Keratinocyte (primary cell): ENCODE measurements at regions not wholly inside any gene's neighbourhood (a gene's known extent, or its start where the extent isn't known, plus 50 kb on each side); places are given as distances from the start of the nearest gene placed in this dataset.

ENCODE experiments used
- CTCF ChIP-seq, 3 experiments: IDR thresholded peaks in 1 of 3; conservative IDR thresholded peaks in 1 of 3; optimal IDR thresholded peaks in 1 of 3; 2 replicates in 2 of 3; 3 replicates in 1 of 3; pipeline versions ENCODE3 to v1.5.1; 2011; ENCODE audit warnings: low read length in 3 of 3, mild to moderate bottlenecking in 3 of 3, moderate library complexity in 2 of 3, control low read depth in 1 of 3, inconsistent platforms in 1 of 3; ENCODE audit not compliant: insufficient read depth in 2 of 3; ENCODE audit errors: extremely low read depth in 1 of 3
- EZH2 ChIP-seq: IDR thresholded peaks from one replicate; pipeline ENCODE4 v1.6.1; 2012; ENCODE audit warnings: inconsistent platforms, mild to moderate bottlenecking, low read length, moderate library complexity

GRCh38 chr13:59435024-59435423 lies 728.7 kb downstream of the DIAPH3 start:
- no peak for TF ChIP-seq CTCF (optimal IDR thresholded peaks at IDR 0.05 in 1 of 3, IDR thresholded peaks at IDR 0.05 in 1 of 3, conservative IDR thresholded peaks at IDR 0.05 in 1 of 3; ENCODE audit: extremely low read depth in 1 of 3, insufficient read depth in 2 of 3, low read length in 3 of 3)
- no peak for TF ChIP-seq EZH2
